ENCODE measurements at regions not wholly inside any gene's neighbourhood (a gene's known extent, or its start where the extent isn't known, plus 50 kb on each side); places are given as distances from the start of the nearest gene placed in this dataset.

GRCh38 chr5:58208674-58209073 lies 251.2 kb downstream of the PLK2 start:
- Histone ChIP-seq H3K4me3 (ENCODE audit: low read length) (no peak overlapping the region), H3K36me3 (ENCODE audit: control insufficient read depth, insufficient read depth, low read length) (no peaks in the 10 kb centered on the region), H3K56ac (ENCODE audit: low read length) (no peak overlapping the region), H3K18ac (ENCODE audit: low read length) (no peak overlapping the region), H3K79me2 (ENCODE audit: control insufficient read depth, insufficient read depth, low read length) (no peaks in the 10 kb centered on the region), H4K5ac (ENCODE audit: low read length) (no peak overlapping the region), H3K4ac (ENCODE audit: low read depth, low read length) (no peak overlapping the region), H3K9ac (ENCODE audit: low read length) (no peak overlapping the region), H2BK15ac (replicated peaks; ENCODE audit: low read depth) (no peak overlapping the region), H3K23ac (ENCODE audit: low read length) (no peak overlapping the region), H2AK5ac (ENCODE audit: low read length) (no peak overlapping the region), H2BK120ac (ENCODE audit: low read depth, low read length) (no peak overlapping the region), H3K79me1 (ENCODE audit: low read length) (no peaks in the 10 kb centered on the region), H2BK5ac (ENCODE audit: low read length) (no peak overlapping the region), H4K8ac (ENCODE audit: low read depth, low read length) (no peak overlapping the region), H3K4me2 (ENCODE audit: low read length) (no peak overlapping the region), H3K27me3 (ENCODE audit: insufficient read depth, low read length, poor library complexity) (no peaks in the 10 kb centered on the region), H3K27ac (ENCODE audit: low read depth, low read length) (no peak overlapping the region), H3K4me1 (ENCODE audit: control insufficient read depth, low read depth, low read length) (no peaks in the 10 kb centered on the region)
- no peak for DNase-seq
- WGBS (ENCODE audit: extremely low coverage, insufficient coverage, low lambda C conversion rate): no CpG with 5 or more reads among the region's 7 CpGs

DNA sequence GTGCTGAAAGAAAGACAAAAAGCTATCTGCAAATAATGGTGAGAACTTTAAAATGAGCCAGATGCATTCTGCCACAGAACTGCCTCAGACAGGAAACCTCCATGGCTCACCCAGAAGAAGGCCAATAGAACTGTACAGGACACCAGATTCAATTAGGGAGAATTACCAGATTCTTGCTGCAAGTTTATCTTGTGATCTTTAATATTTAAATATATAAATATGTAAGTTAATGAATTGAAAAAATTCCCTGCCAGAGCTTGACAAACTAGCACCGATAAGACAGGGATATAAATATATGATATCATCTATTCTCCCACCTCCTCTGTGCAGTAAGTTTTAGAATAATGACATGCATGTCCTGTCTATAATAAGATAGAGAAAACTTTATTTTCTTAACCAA lies 252.8 kb downstream of the PLK2 start:
- no peaks in the 10 kb centered on the region for H3K79me1 ChIP-seq (ENCODE audit: low read length)
- H3K4me1 ChIP-seq (ENCODE audit: control insufficient read depth, low read depth, low read length): no peaks in the 10 kb centered on the region
- no peak overlapping the region for H3K18ac ChIP-seq (ENCODE audit: low read length)
- no peak overlapping the region for H2AK5ac ChIP-seq (ENCODE audit: low read length)
- no peaks in the 10 kb centered on the region for H3K27me3 ChIP-seq (ENCODE audit: insufficient read depth, low read length, poor library complexity)
- H3K23ac ChIP-seq (ENCODE audit: low read length): no peak overlapping the region
- no peak overlapping the region for H4K5ac ChIP-seq (ENCODE audit: low read length)
- no CpG with 5 or more reads among the region's 1 CpG for WGBS (ENCODE audit: extremely low coverage, insufficient coverage, low lambda C conversion rate)
- H3K79me2 ChIP-seq (ENCODE audit: control insufficient read depth, insufficient read depth, low read length): no peaks in the 10 kb centered on the region
- H2BK5ac ChIP-seq (ENCODE audit: low read length): no peak overlapping the region
- H3K56ac ChIP-seq (ENCODE audit: low read length): no peak overlapping the region
- no peak overlapping the region for H3K27ac ChIP-seq (ENCODE audit: low read depth, low read length)
- no peak overlapping the region for H3K4me2 ChIP-seq (ENCODE audit: low read length)
- H3K9ac ChIP-seq (ENCODE audit: low read length): no peak overlapping the region
- no peak overlapping the region for H3K4ac ChIP-seq (ENCODE audit: low read depth, low read length)
- no peak overlapping the region for H2BK120ac ChIP-seq (ENCODE audit: low read depth, low read length)
- H4K8ac ChIP-seq (ENCODE audit: low read depth, low read length): no peak overlapping the region
- no peak overlapping the region for H2BK15ac ChIP-seq (replicated peaks; ENCODE audit: low read depth)
- no peak overlapping the region for H3K4me3 ChIP-seq (ENCODE audit: low read length)
- H3K36me3 ChIP-seq (ENCODE audit: control insufficient read depth, insufficient read depth, low read length): no peaks in the 10 kb centered on the region
- no peak for DNase-seq

DNA sequence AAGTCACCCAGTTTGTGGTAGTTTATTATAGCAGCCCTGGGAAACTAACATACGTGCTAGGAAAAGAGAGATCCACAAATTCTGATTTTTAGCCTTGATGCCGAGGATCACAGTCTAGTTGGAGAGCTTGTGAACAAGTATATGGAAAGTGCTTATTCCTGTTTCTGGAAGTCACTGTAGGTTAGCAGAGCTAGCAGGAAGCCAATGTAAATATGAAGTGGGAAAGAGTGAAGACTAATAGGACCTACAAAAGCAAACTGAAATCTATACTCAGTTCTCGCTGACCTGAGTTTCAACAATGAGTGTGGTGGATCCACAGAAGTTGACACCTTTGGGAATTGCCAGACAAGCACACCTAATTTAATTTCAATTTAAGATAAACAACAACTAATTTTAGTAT lies 254.9 kb downstream of the PLK2 start:
- no peaks in the 10 kb centered on the region for H3K27me3 ChIP-seq (ENCODE audit: insufficient read depth, low read length, poor library complexity)
- no peaks in the 10 kb centered on the region for H3K79me2 ChIP-seq (ENCODE audit: control insufficient read depth, insufficient read depth, low read length)
- no peak overlapping the region for H3K27ac ChIP-seq (ENCODE audit: low read depth, low read length)
- H3K9ac ChIP-seq (ENCODE audit: low read length): no peak overlapping the region
- no peak for DNase-seq
- WGBS (ENCODE audit: extremely low coverage, insufficient coverage, low lambda C conversion rate): no CpG with 5 or more reads among the region's 3 CpGs
- H4K5ac ChIP-seq (ENCODE audit: low read length): no peak overlapping the region
- no peaks in the 10 kb centered on the region for H3K36me3 ChIP-seq (ENCODE audit: control insufficient read depth, insufficient read depth, low read length)
- no peak overlapping the region for H3K4me2 ChIP-seq (ENCODE audit: low read length)
- no peak overlapping the region for H2BK120ac ChIP-seq (ENCODE audit: low read depth, low read length)
- no peak overlapping the region for H2BK15ac ChIP-seq (replicated peaks; ENCODE audit: low read depth)
- no peak overlapping the region for H3K23ac ChIP-seq (ENCODE audit: low read length)
- H3K79me1 ChIP-seq (ENCODE audit: low read length): no peaks in the 10 kb centered on the region
- H4K8ac ChIP-seq (ENCODE audit: low read depth, low read length): no peak overlapping the region
- H2AK5ac ChIP-seq (ENCODE audit: low read length): no peak overlapping the region
- no peaks in the 10 kb centered on the region for H3K4me1 ChIP-seq (ENCODE audit: control insufficient read depth, low read depth, low read length)
- H2BK5ac ChIP-seq (ENCODE audit: low read length): no peak overlapping the region
- no peak overlapping the region for H3K18ac ChIP-seq (ENCODE audit: low read length)
- no peak overlapping the region for H3K4me3 ChIP-seq (ENCODE audit: low read length)
- H3K56ac ChIP-seq (ENCODE audit: low read length): no peak overlapping the region
- H3K4ac ChIP-seq (ENCODE audit: low read depth, low read length): no peak overlapping the region

DNA sequence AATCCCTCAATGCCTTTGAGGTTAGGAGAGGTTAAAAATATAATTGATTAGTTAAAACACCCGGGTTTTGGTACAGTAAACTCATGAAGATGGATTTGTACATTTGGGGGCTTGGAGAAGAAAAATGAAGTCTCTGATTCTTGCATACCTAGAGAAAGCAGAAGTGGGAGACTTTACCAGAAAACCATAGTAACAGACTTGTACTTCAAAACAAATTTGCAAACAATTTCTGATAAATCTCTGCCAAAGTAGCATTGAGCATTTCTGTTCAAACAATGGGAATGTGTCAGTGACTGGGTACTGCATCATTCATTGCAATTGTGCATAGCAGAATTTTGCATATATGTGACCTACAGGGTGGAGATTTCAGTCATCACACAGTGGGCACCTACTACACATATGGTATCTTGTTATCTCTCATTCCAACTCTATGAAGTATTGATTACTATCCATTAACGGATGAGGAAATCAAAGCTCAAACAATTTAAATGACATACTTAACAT lies 256.9 kb downstream of the PLK2 start:
- Histone ChIP-seq H3K79me1 (ENCODE audit: low read length) (no peaks in the 10 kb centered on the region), H2BK5ac (ENCODE audit: low read length) (no peak overlapping the region), H3K9ac (ENCODE audit: low read length) (no peak overlapping the region), H4K5ac (ENCODE audit: low read length) (no peak overlapping the region), H4K8ac (ENCODE audit: low read depth, low read length) (no peak overlapping the region), H3K4me3 (ENCODE audit: low read length) (no peak overlapping the region), H3K4me2 (ENCODE audit: low read length) (no peak overlapping the region), H2BK120ac (ENCODE audit: low read depth, low read length) (no peak overlapping the region), H3K4me1 (ENCODE audit: control insufficient read depth, low read depth, low read length) (no peaks in the 10 kb centered on the region), H2AK5ac (ENCODE audit: low read length) (no peak overlapping the region), H3K23ac (ENCODE audit: low read length) (no peak overlapping the region), H3K4ac (ENCODE audit: low read depth, low read length) (no peak overlapping the region), H3K36me3 (ENCODE audit: control insufficient read depth, insufficient read depth, low read length) (no peaks in the 10 kb centered on the region), H3K56ac (ENCODE audit: low read length) (no peak overlapping the region), H2BK15ac (replicated peaks; ENCODE audit: low read depth) (no peak overlapping the region), H3K27me3 (ENCODE audit: insufficient read depth, low read length, poor library complexity) (no peaks in the 10 kb centered on the region), H3K79me2 (ENCODE audit: control insufficient read depth, insufficient read depth, low read length) (no peaks in the 10 kb centered on the region), H3K18ac (ENCODE audit: low read length) (no peak overlapping the region), H3K27ac (ENCODE audit: low read depth, low read length) (no peak overlapping the region)
- no peak for DNase-seq
- WGBS (ENCODE audit: extremely low coverage, insufficient coverage, low lambda C conversion rate): 100% methylated on average over 1 of the region's 2 CpGs

DNA sequence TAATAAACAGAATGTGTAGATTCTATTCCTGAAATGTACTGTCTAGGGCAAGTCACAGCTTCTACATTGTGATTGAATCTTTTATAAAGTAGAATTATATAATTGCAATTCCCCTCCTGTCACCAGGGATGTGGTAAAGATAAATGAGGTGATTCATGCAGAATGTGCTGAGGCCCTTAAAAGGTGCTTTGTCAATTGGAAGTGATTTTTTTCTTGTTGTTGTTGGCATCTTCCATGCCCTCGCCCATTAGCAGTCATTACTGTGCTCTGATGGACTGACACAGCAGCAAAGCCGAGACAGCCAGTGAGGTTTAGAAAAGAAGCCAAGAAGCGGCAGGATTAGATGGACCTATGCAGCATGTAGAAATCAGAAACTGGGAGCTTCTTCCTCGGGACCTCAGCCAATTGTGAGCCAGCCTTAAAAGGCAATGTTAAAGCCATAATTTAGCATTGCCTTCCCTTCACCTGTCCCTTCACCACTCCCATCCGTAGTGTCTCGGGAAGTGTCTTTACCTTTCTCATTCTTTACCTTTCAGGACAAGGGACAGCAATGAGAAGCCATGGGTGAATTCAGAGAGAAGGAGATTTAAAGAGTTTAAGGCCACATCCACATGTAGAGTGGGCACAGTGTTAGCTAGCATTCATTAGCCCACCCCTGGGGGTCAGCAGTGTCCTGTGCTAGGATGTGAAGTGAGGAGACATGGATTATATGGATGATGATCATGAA lies 257.8 kb downstream of the PLK2 start:
- Histone ChIP-seq H3K79me1 (ENCODE audit: low read length) (no peaks in the 10 kb centered on the region), H3K36me3 (ENCODE audit: control insufficient read depth, insufficient read depth, low read length) (no peaks in the 10 kb centered on the region), H3K56ac (ENCODE audit: low read length) (no peak overlapping the region), H3K23ac (ENCODE audit: low read length) (no peak overlapping the region), H2BK15ac (replicated peaks; ENCODE audit: low read depth) (no peak overlapping the region), H3K79me2 (ENCODE audit: control insufficient read depth, insufficient read depth, low read length) (no peaks in the 10 kb centered on the region), H2AK5ac (ENCODE audit: low read length) (no peak overlapping the region), H3K18ac (ENCODE audit: low read length) (no peak overlapping the region), H4K8ac (ENCODE audit: low read depth, low read length) (no peak overlapping the region), H2BK120ac (ENCODE audit: low read depth, low read length) (no peak overlapping the region), H3K4me1 (ENCODE audit: control insufficient read depth, low read depth, low read length) (no peaks in the 10 kb centered on the region), H3K4me2 (ENCODE audit: low read length) (no peak overlapping the region), H4K5ac (ENCODE audit: low read length) (no peak overlapping the region), H3K9ac (ENCODE audit: low read length) (no peak overlapping the region), H3K27ac (ENCODE audit: low read depth, low read length) (no peak overlapping the region), H3K4me3 (ENCODE audit: low read length) (no peak overlapping the region), H3K27me3 (ENCODE audit: insufficient read depth, low read length, poor library complexity) (no peaks in the 10 kb centered on the region), H3K4ac (ENCODE audit: low read depth, low read length) (no peak overlapping the region), H2BK5ac (ENCODE audit: low read length) (no peak overlapping the region)
- no peak for DNase-seq
- no CpG with 5 or more reads among the region's 6 CpGs for WGBS (ENCODE audit: extremely low coverage, insufficient coverage, low lambda C conversion rate)

DNA sequence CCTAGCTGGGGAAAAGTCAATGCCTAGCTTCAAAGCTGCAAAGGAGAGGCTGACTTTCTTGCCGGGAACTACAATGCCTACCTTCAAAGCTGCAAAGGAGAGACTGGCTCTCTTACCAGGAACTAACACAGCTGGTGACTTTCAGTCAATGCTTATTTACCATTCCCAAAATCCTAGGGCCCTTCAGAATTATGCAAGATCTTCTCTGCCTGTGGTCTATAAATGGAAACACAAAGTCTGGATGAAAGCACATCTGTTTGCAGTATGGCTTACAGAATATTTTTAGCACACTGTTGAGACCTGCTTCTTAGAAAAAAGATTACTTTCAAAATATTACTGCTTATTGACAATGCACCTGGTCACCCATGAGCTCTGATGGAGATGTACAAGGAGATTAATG lies 259.4 kb downstream of the PLK2 start:
- no CpG with 5 or more reads among the region's 1 CpG for WGBS (ENCODE audit: extremely low coverage, insufficient coverage, low lambda C conversion rate)
- Histone ChIP-seq H3K79me1 (ENCODE audit: low read length) (no peaks in the 10 kb centered on the region), H3K23ac (ENCODE audit: low read length) (no peak overlapping the region)

More for the DNA sequence above, 259.4 kb downstream of the PLK2 start:
- no peak overlapping the region for H2BK15ac ChIP-seq (replicated peaks; ENCODE audit: low read depth)
- no peak overlapping the region for H3K18ac ChIP-seq (ENCODE audit: low read length)
- H2BK5ac ChIP-seq (ENCODE audit: low read length): no peak overlapping the region
- no peaks in the 10 kb centered on the region for H3K79me2 ChIP-seq (ENCODE audit: control insufficient read depth, insufficient read depth, low read length)
- no peak overlapping the region for H3K27ac ChIP-seq (ENCODE audit: low read depth, low read length)
- no peak overlapping the region for H3K4me3 ChIP-seq (ENCODE audit: low read length)
- no peaks in the 10 kb centered on the region for H3K4me1 ChIP-seq (ENCODE audit: control insufficient read depth, low read depth, low read length)
- no peak overlapping the region for H4K5ac ChIP-seq (ENCODE audit: low read length)
- no peak for DNase-seq
- no peak overlapping the region for H2BK120ac ChIP-seq (ENCODE audit: low read depth, low read length)
- no peak overlapping the region for H3K4ac ChIP-seq (ENCODE audit: low read depth, low read length)
- no peaks in the 10 kb centered on the region for H3K36me3 ChIP-seq (ENCODE audit: control insufficient read depth, insufficient read depth, low read length)
- no peak overlapping the region for H2AK5ac ChIP-seq (ENCODE audit: low read length)
- H3K9ac ChIP-seq (ENCODE audit: low read length): no peak overlapping the region
- H4K8ac ChIP-seq (ENCODE audit: low read depth, low read length): no peak overlapping the region
- H3K56ac ChIP-seq (ENCODE audit: low read length): no peak overlapping the region
- no peak overlapping the region for H3K4me2 ChIP-seq (ENCODE audit: low read length)
- no peaks in the 10 kb centered on the region for H3K27me3 ChIP-seq (ENCODE audit: insufficient read depth, low read length, poor library complexity)
